ENCODE measurements at regions not wholly inside any gene's neighbourhood (a gene's known extent, or its start where the extent isn't known, plus 50 kb on each side); places are given as distances from the start of the nearest gene placed in this dataset.

DNA sequence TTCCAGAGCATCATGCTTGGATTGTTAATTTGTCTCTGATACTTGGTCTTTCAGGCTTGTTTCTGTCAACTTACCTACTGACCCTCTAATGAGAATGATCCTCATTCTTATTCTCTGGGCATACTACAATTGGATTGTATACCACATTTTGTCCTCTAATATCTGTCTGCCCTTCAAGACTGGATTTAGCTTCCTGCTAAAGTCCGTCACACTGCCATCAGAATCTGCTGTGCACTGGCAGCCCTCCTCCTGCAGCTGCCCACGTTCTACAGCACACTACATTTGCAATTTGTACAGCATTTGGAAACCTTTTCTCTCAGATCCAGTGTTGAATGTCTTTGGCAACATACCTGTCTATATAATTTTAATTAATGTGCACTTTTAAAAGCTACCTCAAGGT, 183.1 kb downstream of the ZNF330 start:
- DNase-seq (ENCODE audit: low spot score) = no peak

DNA sequence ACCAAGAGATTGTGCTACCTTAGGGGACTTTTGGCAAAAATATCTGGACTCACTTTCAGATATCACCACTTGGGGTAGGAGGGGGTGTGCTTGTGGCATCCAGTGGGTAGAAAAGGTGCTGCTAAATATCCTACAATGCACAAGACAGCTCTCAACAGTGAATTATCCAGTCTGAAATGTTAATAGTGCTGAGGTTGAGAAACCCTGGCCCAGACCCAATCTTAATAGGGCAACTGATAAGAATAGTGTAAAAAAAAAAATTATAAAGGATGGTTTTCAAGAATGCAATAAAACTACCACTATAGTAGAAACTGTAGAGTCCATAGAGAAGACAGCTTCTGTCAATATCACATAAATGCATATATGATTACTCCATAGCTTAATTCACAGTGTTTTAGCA, 185.5 kb downstream of the ZNF330 start:
- DNase-seq (ENCODE audit: low spot score) = no peak

DNA sequence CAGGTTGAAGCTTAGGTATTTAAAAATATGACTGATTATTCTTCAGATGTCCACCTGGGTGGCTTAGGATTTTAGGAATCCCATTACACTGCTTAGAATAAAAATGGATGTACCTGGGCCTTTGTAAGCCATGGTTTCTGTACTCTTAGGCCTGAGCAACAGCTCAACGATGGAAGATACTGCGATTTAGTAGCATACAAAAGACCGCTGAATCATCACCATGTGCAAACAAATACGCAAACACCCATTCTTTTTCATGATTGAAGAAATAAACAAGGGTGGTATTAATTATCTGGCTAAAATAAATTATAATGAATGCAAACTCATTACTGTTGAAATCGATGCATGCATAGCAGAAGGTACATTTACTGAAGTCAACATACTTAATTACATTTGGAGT, 188.9 kb downstream of the ZNF330 start:
- no peak for DNase-seq (ENCODE audit: low spot score)

DNA sequence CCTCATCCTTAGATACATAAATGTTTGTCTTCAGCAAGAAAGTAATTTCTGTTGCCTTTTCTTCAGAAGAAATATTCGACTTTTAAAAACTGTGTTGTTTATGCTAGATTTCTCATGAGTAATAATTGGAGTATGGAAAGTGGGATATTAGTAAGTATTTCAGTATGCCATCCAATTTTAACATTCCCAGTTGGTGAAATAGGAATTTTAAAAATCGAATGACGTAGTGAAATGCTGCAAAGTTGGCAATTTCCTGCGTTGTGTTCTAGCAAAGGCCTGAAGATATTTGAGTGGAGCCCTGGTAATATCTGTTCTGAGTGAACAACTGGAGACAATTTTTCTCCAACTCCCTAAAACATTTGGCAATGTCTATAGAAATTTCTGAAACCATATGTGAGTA, 190.1 kb downstream of the ZNF330 start:
- DNase-seq (ENCODE audit: low spot score) = no peak

DNA sequence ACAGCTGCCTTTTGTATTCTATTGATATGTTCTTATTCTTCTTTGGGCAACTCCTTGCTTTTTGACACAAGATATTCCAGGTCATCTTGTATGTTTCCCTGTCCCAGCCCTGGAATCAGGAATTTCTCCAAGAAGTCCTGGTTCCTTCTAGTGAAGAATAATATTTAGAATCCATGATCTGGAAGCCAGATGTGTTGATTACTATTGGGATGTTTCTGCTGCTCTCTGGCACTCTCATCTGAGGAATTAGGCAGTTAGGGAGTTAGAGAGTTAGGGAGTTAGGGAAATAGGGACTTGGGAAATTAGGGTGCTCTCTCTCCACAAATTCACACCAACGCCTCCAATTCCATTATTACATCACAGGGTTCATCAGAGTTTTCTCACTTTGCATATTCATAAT, 191.2 kb downstream of the ZNF330 start:
- DNase-seq (ENCODE audit: low spot score) = no peak

DNA sequence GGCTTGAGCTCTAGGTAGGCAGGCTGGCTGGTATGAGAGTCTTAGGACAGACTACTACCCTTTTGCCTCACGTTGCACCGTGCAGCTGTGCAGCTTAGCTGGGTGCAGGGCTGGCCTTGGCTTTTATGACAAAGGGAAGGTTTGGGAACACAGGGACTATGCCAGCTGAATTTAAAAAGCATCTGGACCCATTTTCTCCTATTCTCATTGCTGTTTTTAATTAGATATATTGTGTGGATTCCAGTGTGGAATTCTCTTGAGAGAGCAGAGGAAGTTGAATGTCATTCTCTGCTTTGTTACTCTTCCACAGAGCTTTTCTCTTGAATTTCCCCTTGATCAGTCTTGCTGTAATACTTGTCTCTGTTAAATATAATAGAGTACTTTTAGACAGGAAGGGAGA, 192.7 kb downstream of the ZNF330 start:
- DNase-seq (ENCODE audit: low spot score) = no peak

DNA sequence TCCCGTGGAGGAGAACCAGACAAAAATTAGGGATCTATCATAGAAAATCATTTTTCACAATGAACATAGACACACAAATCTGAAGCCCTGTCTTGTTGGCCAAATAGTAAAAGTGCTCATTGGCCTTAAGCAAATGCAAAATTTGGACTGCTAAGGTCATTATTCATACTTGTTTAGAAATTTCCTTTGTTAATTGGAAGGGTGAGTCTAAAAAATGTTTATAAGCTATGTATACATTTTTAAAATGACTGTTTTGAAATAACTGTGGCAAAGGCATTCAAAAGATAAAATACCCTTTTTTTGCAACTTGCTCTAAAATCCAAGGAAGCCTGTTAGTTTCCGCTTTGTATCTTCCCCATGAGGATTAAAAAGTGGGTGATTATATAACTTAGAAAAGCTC, 195.0 kb downstream of the ZNF330 start:
- DNase-seq (ENCODE audit: low spot score) = no peak

DNA sequence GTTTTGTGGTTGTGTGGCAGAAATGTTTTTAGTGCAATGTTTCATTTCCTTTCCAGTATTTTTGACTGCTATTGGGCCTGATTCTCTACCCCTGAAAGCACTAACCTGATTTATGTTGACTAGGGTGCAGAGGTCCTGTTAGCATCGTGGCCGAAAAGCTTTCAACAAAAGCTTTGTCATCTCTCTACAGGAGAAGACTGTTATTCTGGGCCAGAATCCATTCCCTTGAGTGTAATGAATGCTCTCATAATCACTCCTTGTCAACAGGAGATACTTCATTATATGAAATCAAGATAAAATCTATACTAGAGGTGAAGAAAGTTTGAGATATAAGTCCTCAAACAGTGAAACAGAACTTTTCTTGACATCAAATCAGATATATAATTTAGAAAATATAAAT, 195.5 kb downstream of the ZNF330 start:
- no peak for DNase-seq (ENCODE audit: low spot score)

DNA sequence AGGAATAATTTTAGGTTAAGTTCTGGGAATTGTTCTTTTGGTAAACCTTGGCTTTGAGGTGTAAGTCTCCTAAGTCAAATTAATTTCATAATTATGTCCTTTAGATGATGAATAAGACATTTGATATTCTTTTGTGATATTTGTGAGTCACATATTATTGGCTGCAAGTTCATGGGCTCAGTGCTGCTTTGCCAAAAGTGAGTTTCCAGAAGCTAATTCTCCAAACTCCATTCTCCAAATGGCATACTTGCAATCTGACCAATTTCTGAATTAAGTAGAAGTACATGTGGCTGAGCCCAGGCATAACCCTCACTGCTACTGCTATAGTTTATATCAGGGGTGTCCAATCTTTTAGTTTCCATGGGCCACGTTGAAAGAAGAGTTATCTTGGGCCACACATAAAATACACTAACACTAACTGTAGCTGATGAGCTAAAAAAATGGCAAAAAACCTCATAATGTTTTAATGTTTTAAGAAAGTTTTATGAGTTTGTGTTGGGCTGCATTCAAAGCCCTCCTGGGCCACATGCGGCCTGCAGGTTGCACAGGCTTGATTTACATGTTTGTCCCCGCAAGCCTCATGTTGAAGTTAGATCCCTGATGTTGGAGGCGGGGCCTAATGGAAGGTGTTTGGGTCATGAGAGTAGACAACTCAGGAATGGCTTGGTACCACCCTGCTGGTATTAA, 196.1 kb downstream of the ZNF330 start:
- DNase-seq (ENCODE audit: low spot score) = no peak

DNA sequence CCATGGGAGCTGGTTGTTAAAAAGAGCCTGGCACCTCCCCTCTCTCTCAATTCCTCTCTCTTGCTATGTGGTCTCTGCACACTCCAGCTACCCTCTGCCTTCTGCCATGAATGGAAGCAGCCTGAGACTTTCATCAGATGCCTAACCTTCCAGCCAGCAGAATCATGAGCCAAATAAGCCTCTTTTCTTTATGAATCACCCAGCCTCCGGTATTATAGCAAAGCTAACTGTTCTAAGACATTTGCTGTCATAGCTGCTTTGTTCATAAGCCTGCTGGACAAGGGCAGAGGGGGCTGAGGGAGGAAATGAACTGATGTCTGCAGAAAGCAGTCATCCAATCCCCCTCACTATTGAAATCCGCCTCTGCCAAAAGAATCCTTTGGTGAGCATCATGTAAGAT, 196.7 kb downstream of the ZNF330 start:
- DNase-seq (ENCODE audit: low spot score) = no peak

DNA sequence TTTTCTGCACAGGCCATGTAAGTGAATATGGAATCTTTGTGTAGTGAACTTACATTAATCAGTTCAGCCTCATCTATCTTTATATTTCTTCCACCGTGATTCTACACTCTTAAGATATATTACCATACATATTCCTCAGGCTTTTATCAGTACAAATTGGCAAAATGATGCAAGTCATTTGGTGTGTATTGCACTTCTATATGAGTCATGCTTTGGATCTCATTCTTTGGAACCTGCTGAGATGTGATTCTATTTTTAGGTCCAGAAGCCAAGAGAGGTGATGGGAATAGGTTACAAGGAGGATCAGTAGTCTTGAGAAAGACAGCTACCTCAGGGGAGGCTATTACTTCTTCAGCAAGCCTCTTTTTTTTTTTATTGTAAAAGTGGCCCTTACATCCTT, 204.4 kb downstream of the ZNF330 start:
- DNase-seq (ENCODE audit: low spot score) = no peak

DNA sequence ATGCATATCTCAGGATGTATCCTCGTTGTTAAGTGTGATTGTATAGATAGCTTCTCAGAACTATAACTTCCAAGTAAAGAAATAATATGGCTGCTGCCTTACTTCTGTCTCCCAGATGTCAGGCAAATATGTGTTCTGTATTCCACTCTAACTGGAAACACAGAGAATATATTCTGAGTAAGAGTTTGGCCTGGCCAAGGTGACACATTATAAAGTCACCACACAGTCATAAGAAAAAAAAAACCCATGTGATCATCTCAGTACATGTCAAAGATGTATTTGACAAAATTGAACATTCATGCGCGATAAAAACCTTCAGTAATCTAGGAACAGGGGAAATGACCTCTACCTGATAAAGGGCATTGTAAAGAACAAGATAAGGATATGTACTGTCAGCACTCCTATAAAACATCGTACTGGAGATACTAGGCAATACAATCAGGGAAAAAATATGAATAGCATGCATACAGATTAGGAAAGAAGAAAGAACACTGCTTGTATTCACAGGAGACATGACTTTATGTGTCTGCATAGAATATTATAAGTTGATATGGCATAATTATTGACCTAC, 207.1 kb downstream of the ZNF330 start:
- no peak for DNase-seq (ENCODE audit: low spot score)

DNA sequence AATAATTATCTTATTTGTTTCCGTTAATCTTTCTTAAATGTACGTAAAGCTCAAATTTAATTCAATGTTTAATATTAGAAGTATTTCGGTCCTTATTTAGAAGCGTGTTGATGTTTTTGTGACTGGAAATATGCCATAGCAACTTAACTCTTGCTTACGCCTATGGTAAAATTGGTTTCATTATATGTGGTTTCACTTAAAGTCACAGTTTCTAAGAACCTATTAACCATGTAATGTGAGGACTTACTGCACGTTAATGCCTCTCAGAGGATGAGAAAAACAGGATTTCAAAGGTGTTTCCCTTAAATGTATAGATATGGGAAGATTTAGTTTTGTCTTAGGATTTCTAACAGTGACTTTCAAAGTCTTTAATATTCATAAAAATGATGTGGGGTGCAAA, 206.4 kb upstream of the IL15 start:
- no peak for DNase-seq (ENCODE audit: low spot score)

DNA sequence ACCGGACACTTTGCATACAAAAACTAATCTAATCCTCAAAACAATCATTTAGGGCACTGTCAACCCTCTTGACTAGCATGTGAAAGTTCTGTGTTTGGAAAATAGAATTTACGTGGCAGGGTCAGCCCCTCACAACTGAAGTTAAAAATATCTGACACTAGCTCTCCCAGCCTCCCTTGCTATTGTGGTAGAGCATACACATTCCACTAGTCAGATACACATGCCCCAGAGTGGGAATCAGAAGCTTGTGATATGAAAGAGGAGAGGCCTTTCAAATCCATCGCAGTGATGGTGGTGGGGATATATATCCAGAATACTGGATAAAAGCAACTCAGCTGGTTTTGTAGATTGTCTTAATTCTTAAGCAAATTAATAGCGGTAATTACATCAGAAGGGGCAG, 205.7 kb upstream of the IL15 start:
- DNase-seq (ENCODE audit: low spot score) = no peak

DNA sequence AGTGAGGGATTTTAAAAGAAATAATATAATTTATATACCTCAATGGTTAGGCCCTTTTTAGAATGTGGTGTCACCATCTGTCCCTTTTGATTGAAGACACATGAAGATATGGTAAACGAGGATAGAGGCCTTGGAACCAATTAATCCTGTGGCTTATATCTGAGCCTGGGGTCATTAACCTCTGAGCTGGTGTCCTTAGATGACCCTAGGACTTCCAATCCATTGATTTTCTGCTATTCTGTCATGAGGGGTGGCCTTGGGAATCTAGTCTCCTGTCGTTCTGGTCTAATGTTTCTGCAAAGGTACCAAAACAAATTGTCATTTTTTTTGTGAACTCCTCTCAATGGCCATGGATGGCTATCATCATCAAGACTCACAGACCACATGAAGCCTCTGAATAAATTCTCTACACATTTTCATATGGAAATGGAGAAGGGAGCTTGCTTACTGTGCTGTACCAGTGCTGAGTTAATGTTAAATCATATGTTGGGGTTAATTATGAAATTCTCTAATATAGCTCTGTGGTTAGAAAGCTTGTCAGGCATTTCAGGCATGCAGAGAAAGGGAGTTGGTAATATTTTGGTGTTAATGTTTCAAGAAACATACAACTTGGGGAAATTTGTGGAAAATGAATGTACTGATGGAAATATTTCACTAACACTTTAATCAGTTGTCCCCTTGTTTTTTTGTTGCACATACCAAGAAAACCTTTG, 204.2 kb upstream of the IL15 start:
- DNase-seq (ENCODE audit: low spot score) = no peak

DNA sequence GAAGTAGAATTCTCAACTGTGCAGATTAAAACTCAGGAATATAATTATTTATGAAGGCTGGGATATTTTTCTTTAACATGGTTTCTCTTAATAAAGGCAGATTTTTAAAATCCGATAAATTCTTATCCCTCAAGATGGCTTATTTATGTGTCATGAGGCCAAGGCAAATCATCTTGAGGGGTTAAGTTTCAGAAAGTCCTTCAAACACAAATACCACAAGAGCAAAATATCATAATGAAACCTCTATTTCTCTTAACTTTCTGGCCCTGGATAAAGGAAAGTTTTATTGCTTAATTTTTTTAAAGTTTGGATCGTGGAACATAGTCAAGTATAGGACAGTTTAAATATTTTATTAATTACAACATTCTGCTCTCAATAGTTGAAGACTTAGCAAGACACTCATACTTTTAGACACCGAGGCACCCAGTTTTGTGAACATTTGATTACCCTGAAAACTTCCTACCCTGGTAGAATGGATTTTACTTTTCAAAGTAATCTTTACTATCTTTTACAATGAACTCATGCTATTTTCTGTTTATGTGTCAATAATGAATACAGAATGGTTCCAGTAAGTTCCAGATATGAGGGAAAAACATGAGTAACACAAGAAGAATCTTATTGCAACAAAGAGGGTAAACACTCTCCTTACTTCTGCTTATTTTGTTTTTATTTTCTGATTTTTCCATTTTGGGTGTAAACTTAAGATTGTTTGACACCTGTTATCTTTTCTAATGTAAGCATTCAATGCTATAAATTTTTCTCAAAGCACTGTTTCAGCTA, 200.7 kb upstream of the IL15 start:
- DNase-seq (ENCODE audit: low spot score) = no peak

DNA sequence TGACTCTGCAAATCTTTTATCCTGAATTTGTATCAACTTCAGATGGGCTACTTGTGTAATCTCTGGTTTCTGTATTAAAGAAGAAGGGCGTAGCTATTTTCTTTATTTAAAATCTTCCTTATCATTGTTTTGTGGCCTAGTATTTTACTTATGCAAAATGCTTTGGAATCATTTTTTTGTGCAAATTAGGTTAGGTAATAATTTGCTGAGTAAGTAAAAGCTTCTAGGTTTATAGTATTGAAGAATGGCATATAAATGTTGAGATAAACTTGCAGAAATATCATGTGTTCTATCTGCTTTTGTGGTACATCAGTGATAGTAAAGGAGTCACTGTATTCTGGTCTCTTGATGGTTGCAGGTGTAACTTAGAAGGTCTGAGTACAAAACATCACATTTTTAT, 197.2 kb upstream of the IL15 start:
- DNase-seq (ENCODE audit: low spot score) = no peak

DNA sequence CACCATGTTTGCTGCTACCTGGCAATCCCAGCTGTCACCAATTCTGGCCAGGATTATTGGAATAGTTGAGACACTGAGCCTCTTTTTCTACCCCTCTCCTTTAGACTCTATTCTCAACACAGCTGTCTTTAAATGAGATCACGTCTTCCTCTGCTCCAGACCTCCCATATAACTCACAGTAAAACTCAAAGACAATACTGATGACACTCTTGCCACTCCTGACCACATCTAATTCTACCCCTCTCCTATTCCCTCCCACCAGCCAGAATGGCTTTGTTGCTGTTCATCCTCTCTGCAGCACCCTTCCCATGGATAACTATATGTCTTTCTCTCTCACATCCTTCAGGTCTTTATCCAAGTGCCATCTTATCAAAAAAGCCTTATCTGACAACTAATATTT, 188.6 kb upstream of the IL15 start:
- DNase-seq (ENCODE audit: low spot score) = no peak

DNA sequence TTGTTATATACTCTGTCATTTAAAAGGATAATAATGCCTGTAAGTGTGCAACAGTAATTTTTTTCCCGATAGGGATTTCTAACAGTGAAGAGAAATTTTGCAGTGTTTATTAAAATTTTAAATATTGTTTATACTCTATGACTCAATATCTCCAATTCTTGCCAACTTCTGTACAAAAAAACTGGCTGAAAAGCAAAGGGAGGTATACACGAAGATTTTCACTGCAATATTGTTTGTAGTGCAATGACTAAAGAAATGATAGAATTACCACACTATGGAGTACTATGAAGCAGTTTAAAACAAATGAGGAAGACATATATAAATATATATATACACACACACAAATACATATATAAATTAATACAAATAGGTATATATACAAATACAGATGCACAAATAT, 187.9 kb upstream of the IL15 start:
- DNase-seq (ENCODE audit: low spot score) = no peak

DNA sequence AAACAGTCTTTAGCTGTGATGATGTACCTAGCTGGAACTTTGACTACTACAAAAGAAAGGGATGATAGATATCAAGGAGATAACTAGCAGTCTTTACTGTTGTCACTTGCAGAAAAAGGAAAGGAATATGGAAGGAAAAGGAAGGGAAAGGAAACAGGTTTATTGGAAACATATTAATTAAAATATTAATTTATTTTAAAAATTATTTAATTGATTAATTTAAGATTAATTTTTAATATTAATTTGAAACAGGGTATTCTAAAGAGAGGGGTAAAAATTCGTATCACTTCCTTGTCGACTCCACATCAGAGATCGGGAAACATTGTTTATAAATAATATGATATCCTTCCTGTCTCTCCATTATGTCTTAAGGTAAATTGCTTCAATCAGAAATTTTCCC, 186.5 kb upstream of the IL15 start:
- DNase-seq (ENCODE audit: low spot score) = no peak

DNA sequence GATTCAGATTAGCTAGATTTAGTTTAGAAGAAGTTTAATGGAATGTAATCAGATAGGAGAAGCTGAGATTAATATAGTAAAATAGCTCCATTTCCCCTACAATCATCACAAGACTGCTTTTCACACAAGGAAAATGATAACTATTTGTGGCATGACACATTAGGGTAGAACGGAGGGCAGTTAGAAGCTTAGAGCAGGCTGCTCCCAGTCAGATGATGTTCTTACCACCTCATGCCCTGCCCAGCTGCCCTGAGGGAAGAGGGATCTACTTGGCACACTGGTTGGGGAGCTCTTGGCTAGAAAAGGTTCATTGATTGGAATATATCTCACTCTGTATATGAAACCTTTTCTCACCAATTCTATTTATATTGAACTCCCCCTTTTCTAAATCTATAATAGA, 180.7 kb upstream of the IL15 start:
- no peak for DNase-seq (ENCODE audit: low spot score)

DNA sequence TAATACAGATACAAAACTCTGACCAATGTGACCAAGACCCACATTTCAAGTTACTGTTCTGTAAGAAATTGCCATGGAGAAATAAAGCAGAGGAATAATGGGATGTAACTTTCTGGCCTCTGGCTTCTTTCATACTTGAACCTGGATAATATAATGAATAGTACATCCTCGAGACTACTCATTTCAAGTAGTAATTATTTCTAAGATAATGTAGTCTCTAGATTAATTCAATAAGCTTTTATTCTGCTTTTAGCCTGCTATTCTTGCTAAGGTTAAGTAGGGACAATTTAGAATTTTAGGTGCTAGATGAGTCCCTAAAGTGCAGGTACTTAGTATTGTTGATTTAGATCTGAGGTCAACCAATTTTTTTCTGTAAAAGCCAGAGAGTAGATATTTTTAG, 178.7 kb upstream of the IL15 start:
- no peak for DNase-seq (ENCODE audit: low spot score)

DNA sequence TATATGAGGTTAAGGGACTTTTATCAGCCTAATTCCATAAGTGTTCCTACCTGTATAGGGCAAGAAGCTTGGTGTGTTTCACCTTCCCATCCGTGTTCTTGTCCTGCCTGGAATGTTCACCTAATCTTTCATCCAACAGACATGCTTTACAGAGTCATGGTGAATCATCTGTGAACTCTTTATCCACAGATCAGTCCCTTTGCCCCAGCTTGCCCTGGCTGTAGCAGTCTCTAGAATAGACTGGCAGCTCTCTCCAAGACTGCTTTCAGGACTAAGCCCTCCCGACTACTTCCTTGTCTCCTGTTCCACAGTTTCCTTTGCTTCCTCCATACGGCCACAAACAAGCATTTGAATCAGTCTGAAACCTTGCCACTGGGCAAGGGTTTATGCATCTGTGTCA, 177.9 kb upstream of the IL15 start:
- no peak for DNase-seq (ENCODE audit: low spot score)
